ENCODE measurements at regions not wholly inside any gene's neighbourhood (a gene's known extent, or its start where the extent isn't known, plus 50 kb on each side); places are given as distances from the start of the nearest gene placed in this dataset.

DNA sequence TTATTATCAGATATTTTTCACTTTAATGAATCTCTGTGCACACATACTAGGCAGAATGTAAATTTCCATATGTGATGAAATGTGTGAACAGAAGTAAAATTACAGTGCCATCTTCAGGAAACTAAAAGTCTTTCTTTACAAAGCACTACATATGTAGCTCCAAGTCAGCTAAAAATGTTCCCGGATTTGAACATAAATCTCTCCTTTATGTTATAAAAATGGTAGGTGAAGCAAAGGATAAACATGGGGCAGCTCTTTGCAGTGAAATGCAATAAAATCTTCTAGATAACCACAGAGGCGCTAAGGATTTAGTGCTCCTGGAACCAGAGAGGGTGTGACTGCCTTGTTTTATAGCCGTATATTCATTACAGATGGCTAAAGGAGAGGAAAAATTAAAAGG is 104.9 kb upstream of the C7orf33 start:
- Histone ChIP-seq H3K27ac (ENCODE audit: insufficient read depth, low read length) (no peak overlapping the region), H4K91ac (ENCODE audit: insufficient read depth, low read depth, low read length) (no peak overlapping the region), H3K36me3 (ENCODE audit: control insufficient read depth, insufficient read depth, low read length) (no peaks in the 10 kb centered on the region), H2BK120ac (ENCODE audit: low read depth, low read length) (no peak overlapping the region), H3K9ac (ENCODE audit: low read depth, low read length) (no peak overlapping the region), H3K4me3 (ENCODE audit: insufficient read depth, low read depth, low read length) (no peak overlapping the region), H4K8ac (ENCODE audit: low read depth in 2 of 2, low read length in 2 of 2) (no peak overlapping the region), H4K5ac (ENCODE audit: low read depth, low read length) (no peak overlapping the region), H2AFZ (replicated peaks; ENCODE audit: low read length, poor library complexity) (no peak overlapping the region), H3K27me3 (ENCODE audit: control insufficient read depth, insufficient read depth, low read length) (no peaks in the 10 kb centered on the region), H3K4me1 (ENCODE audit: control insufficient read depth, insufficient read depth, low read length) (no peaks in the 10 kb centered on the region), H3K4me2 (ENCODE audit: low read depth, low read length) (no peak overlapping the region), H3K23ac (ENCODE audit: low read depth, low read length) (no peak overlapping the region), H2BK20ac (ENCODE audit: low read depth, low read length) (no peak overlapping the region), H3K18ac (ENCODE audit: low read depth, low read length) (no peak overlapping the region), H3K79me1 (ENCODE audit: low read depth in 1 of 2, low read length in 2 of 2) (no peaks in the 10 kb centered on the region), H3K14ac (replicated peaks; ENCODE audit: low read depth, low read length) (no peak overlapping the region), H2BK15ac (ENCODE audit: low read depth, low read length) (no peak overlapping the region), H4K20me1 (ENCODE audit: insufficient read depth, low read length) (no peaks in the 10 kb centered on the region), H2BK5ac (ENCODE audit: low read depth, low read length, poor library complexity, severe bottlenecking) (no peak overlapping the region), H3K9me1 (ENCODE audit: insufficient read depth, low read length) (no peaks in the 10 kb centered on the region), H3K9me3 (ENCODE audit: control insufficient read depth, insufficient read depth, low read length) (no peaks in the 10 kb centered on the region), H2AK9ac (replicated peaks; ENCODE audit: low read depth, low read length, poor library complexity) (no peak overlapping the region), H3K56ac (ENCODE audit: extremely low read depth, insufficient read depth, low read length) (no peak overlapping the region), H3K4ac (ENCODE audit: low read depth, low read length) (no peak overlapping the region), H2AK5ac (ENCODE audit: low read depth, low read length) (no peak overlapping the region)
- intact Hi-C loops (cut with micrococcal nuclease) (no loop called here), dilution Hi-C loops (cut with HindIII; ENCODE audit: low sequenced_read_pairs, unreplicated experiment) (no loop called here), in situ Hi-C loops (cut with MboI; ENCODE audit: low sequenced_read_pairs) (no loop called here)
- WGBS, 2 experiments (ENCODE audit: extremely low coverage in 2 of 2, insufficient read length in 1 of 2): no CpG with 5 or more reads among the region's 3 CpGs
- ATAC-seq (ENCODE audit: low read depth): no peak
- CTCF ChIA-PET: no interaction called here
- BruUV-seq (replicated peaks): no TSS peak
- TF ChIP-seq POLR2A (IDR thresholded peaks at IDR 0.05; ENCODE audit: low read depth, low read length): no peak
- no peak for TF ChIP-seq RFX5 (IDR thresholded peaks at IDR 0.05; ENCODE audit: low read depth, low read length)
- no peak for TF ChIP-seq FOS (IDR thresholded peaks at IDR 0.05; ENCODE audit: low read depth, low read length)
- no peak for TF ChIP-seq SMC3 (IDR thresholded peaks at IDR 0.05; ENCODE audit: low read depth, low read length)
- TF ChIP-seq CTCF (conservative IDR thresholded peaks at IDR 0.05; ENCODE audit: low read depth, low read length): no peak
- no peak for TF ChIP-seq MXI1 (IDR thresholded peaks at IDR 0.05; ENCODE audit: borderline replicate concordance, low read depth, low read length)
- no peak for DNase-seq
- POLR2A ChIA-PET (ENCODE audit: unreplicated experiment): no interaction called here

Measured in IMR-90 (cell line).